CD14-positive monocyte (primary cell): ENCODE measurements at regions not wholly inside any gene's neighbourhood (a gene's known extent, or its start where the extent isn't known, plus 50 kb on each side); places are given as distances from the start of the nearest gene placed in this dataset.
A peak's percentile ranks its signal among the peaks of the same experiment; 100 is the strongest.

Experiments used
- DNase-seq, 3 donors: peaks; one replicate each; pipeline ENCODE4 v3.0.0-alpha.2; 2011 to 2022
- H2AFZ ChIP-seq: 2 replicates; pipeline ENCODE4 v1.6.0; 2012; ENCODE audit warnings: mild to moderate bottlenecking, low read depth, low read length, inconsistent platforms; ENCODE audit not compliant: insufficient read depth, poor library complexity, severe bottlenecking
- H3K27ac ChIP-seq, 2 donors: 1 replicate in 1 of 2; 2 replicates in 1 of 2; pipeline ENCODE4 v1.5.1; 2012 to 2013; ENCODE audit warnings: low read length in 2 of 2, control low read depth in 1 of 2, inconsistent platforms in 1 of 2, low read depth in 1 of 2, mild to moderate bottlenecking in 1 of 2
- H3K27me3 ChIP-seq, 2 donors: one replicate each; pipeline versions ENCODE4 v1.6.0 to v1.6.1; 2011 to 2013; ENCODE audit warnings: low read length in 2 of 2; ENCODE audit not compliant: control insufficient read depth in 2 of 2, insufficient read depth in 2 of 2
- H3K36me3 ChIP-seq, 2 donors: replicated peaks in 1 of 2; 1 replicate in 1 of 2; 2 replicates in 1 of 2; pipeline versions ENCODE4 v1.5.1 to v1.6.1; 2012 to 2013; ENCODE audit warnings: low read length in 2 of 2, control low read depth in 1 of 2, inconsistent platforms in 1 of 2, mild to moderate bottlenecking in 1 of 2; ENCODE audit not compliant: insufficient read depth in 2 of 2, control insufficient read depth in 1 of 2
- H3K4me1 ChIP-seq, 2 donors: 1 replicate in 1 of 2; 2 replicates in 1 of 2; pipeline versions ENCODE4 v1.5.1 to v1.6.1; 2012 to 2013; ENCODE audit warnings: low read length in 2 of 2, control low read depth in 1 of 2, inconsistent platforms in 1 of 2, mild to moderate bottlenecking in 1 of 2, moderate library complexity in 1 of 2; ENCODE audit not compliant: insufficient read depth in 2 of 2, control insufficient read depth in 1 of 2
- H3K4me2 ChIP-seq: replicated peaks from 2 replicates; pipeline ENCODE3; 2012; ENCODE audit warnings: low read length, moderate library complexity, mild to moderate bottlenecking; ENCODE audit not compliant: poor library complexity, severe bottlenecking; ENCODE audit errors: extremely low read depth
- H3K4me3 ChIP-seq, 3 experiments: fragments of 200-600 bp in 1 of 3; sonication (generic) in 1 of 3; replicated peaks in 1 of 3; 1 replicate in 2 of 3; 2 replicates in 1 of 3; pipeline ENCODE4 v1.5.1; 2011 to 2013; ENCODE audit warnings: low read length in 3 of 3, mild to moderate bottlenecking in 3 of 3, control low read depth in 2 of 3, low read depth in 2 of 3, inconsistent platforms in 1 of 3, moderate library complexity in 1 of 3
- H3K79me2 ChIP-seq: 2 replicates; pipeline ENCODE4 v1.6.0; 2012; ENCODE audit warnings: mild to moderate bottlenecking, control low read depth, inconsistent platforms, low read length, moderate library complexity; ENCODE audit not compliant: insufficient read depth
- H3K9ac ChIP-seq: 2 replicates; pipeline ENCODE4 v1.6.0; 2017; ENCODE audit warnings: low read length, mild to moderate bottlenecking; ENCODE audit not compliant: insufficient read depth, poor library complexity, severe bottlenecking
- H3K9me3 ChIP-seq, 2 donors: replicated peaks in 1 of 2; 1 replicate in 1 of 2; 2 replicates in 1 of 2; pipeline versions ENCODE4 v1.5.1 to v1.6.1; 2012 to 2013; ENCODE audit warnings: low read length in 2 of 2, control low read depth in 1 of 2; ENCODE audit not compliant: control insufficient read depth in 1 of 2, insufficient read depth in 1 of 2
- H4K20me1 ChIP-seq: 2 replicates; pipeline ENCODE4 v1.6.0; 2012; ENCODE audit warnings: mild to moderate bottlenecking, low read length, control low read depth, moderate library complexity; ENCODE audit not compliant: insufficient read depth
- H3K27ac Mint-ChIP-seq, 7 donors: one replicate each; pipeline ENCODE4 v1.8.0; 2020; ENCODE audit warnings: mild to moderate bottlenecking in 7 of 7, mixed read lengths in 7 of 7, moderate library complexity in 6 of 7, inconsistent platforms in 2 of 7
- H3K27me3 Mint-ChIP-seq, 3 donors: one replicate each; pipeline ENCODE4 v1.8.0; 2021 to 2022; ENCODE audit warnings: low read depth in 3 of 3, mild to moderate bottlenecking in 3 of 3, mixed read lengths in 3 of 3, moderate library complexity in 3 of 3, inconsistent platforms in 1 of 3
- H3K36me3 Mint-ChIP-seq, 2 donors: one replicate each; pipeline ENCODE4 v1.8.0; 2020; ENCODE audit warnings: mixed read lengths in 2 of 2, inconsistent platforms in 1 of 2, mild to moderate bottlenecking in 1 of 2
- H3K4me1 Mint-ChIP-seq: one replicate; pipeline ENCODE4 v1.8.0; 2020; ENCODE audit warnings: mild to moderate bottlenecking, mixed read lengths
- H3K4me3 Mint-ChIP-seq, 2 donors: one replicate each; pipeline ENCODE4 v1.8.0; 2020; ENCODE audit warnings: mild to moderate bottlenecking in 2 of 2, mixed read lengths in 2 of 2, moderate library complexity in 1 of 2
- H3K9me3 Mint-ChIP-seq, 7 donors: one replicate each; pipeline ENCODE4 v1.8.0; 2020 to 2022; ENCODE audit warnings: mixed read lengths in 7 of 7, mild to moderate bottlenecking in 6 of 7, moderate library complexity in 6 of 7, inconsistent platforms in 2 of 7
- WGBS: methylation state at CpG from one replicate; pipeline ENCODE4 v1.1.5; 2013; ENCODE audit warnings: missing lambda C conversion rate; ENCODE audit not compliant: insufficient coverage; 5-methylcytosine and 5-hydroxymethylcytosine counted together
- intact Hi-C, 2 donors: fragments of 100-400 bp; cut with micrococcal nuclease; formaldehyde crosslinking; loops; one replicate each; pipeline versions ENCODE4 v1.15.0 to v1.15.1; 2023
- TF ChIP-seq, protein P1 (sequence below): fragments of 200-600 bp; IDR thresholded peaks from one replicate; pipeline ENCODE4 v1.8.0; 2022; ENCODE audit warnings: antibody characterized with exemption, mild to moderate bottlenecking

DNA sequence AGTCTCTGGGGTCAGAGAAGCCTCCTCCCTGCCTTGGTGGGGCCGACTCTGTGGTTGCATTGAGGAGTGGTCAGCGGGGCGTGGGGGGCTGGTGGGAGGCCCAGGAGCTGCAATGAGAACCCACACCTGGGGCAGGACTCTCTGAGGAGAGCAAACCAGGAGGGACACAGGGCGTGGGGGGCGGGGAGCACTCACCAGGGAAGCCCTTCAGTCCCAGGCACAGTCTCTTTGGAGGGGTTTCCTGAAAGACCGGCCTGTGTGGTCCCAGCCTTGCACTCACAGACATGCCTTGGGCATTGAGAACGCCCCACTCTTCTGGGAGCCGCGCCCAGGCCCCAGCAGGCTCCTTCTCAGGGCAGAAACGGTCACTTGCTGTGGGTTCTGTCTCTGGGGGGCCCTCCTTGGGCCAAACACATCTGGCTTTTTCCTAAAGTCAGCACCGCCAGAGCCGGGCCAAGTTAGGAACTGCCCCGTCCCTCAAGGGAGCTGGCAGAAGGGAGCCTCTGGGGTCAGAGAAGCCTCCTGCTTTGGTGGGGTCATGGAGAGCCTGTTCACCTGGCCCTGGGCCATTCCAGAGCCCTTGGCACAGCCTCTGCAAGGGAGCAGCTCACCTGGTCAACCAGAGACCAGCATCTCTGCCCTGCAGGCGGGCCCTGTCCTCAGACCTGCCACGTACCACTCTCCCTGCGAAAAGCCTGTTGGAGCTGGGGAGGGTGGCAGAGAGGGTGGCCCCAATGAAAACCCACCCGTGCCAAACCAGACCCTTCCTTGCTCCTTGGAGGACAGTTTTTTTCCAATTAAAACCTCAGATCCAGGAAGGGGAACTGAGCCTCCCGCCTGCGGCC is 59.9 kb upstream of the TTC34 start:
- H3K36me3 ChIP-seq = no peaks in the 10 kb centered on the region
- H3K9ac ChIP-seq = no peak overlapping the region
- Mint-ChIP-seq H3K4me1 (no peaks in the 10 kb centered on the region), H3K27me3 (peaks cover 1 to 9% (median 5%) of the 10 kb centered on the region in 3 donors), H3K9me3 (peaks cover 2 to 16% (median 6%) of the 10 kb centered on the region in 7 donors), H3K4me3 (no peak overlapping the region), H3K36me3 (peaks cover 0 to 3% of the 10 kb centered on the region in 2 donors), H3K27ac (no peak overlapping the region)
- H2AFZ ChIP-seq = no peak overlapping the region
- intact Hi-C loops = no loop called here
- H3K9me3 ChIP-seq = peaks cover 8 to 15% of the 10 kb centered on the region in 2 donors
- H3K4me1 ChIP-seq = no peaks in the 10 kb centered on the region
- no peak overlapping the region for H3K27ac ChIP-seq
- no peak for DNase-seq
- H4K20me1 ChIP-seq = no peaks in the 10 kb centered on the region
- TF ChIP-seq, protein P1, sequence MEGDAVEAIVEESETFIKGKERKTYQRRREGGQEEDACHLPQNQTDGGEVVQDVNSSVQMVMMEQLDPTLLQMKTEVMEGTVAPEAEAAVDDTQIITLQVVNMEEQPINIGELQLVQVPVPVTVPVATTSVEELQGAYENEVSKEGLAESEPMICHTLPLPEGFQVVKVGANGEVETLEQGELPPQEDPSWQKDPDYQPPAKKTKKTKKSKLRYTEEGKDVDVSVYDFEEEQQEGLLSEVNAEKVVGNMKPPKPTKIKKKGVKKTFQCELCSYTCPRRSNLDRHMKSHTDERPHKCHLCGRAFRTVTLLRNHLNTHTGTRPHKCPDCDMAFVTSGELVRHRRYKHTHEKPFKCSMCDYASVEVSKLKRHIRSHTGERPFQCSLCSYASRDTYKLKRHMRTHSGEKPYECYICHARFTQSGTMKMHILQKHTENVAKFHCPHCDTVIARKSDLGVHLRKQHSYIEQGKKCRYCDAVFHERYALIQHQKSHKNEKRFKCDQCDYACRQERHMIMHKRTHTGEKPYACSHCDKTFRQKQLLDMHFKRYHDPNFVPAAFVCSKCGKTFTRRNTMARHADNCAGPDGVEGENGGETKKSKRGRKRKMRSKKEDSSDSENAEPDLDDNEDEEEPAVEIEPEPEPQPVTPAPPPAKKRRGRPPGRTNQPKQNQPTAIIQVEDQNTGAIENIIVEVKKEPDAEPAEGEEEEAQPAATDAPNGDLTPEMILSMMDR = no peak
- WGBS = 90% methylated on average over 15 of the region's 19 CpGs
- no peaks in the 10 kb centered on the region for H3K27me3 ChIP-seq
- H3K79me2 ChIP-seq = no peaks in the 10 kb centered on the region
- no peak overlapping the region for H3K4me2 ChIP-seq
- no peak overlapping the region for H3K4me3 ChIP-seq

DNA sequence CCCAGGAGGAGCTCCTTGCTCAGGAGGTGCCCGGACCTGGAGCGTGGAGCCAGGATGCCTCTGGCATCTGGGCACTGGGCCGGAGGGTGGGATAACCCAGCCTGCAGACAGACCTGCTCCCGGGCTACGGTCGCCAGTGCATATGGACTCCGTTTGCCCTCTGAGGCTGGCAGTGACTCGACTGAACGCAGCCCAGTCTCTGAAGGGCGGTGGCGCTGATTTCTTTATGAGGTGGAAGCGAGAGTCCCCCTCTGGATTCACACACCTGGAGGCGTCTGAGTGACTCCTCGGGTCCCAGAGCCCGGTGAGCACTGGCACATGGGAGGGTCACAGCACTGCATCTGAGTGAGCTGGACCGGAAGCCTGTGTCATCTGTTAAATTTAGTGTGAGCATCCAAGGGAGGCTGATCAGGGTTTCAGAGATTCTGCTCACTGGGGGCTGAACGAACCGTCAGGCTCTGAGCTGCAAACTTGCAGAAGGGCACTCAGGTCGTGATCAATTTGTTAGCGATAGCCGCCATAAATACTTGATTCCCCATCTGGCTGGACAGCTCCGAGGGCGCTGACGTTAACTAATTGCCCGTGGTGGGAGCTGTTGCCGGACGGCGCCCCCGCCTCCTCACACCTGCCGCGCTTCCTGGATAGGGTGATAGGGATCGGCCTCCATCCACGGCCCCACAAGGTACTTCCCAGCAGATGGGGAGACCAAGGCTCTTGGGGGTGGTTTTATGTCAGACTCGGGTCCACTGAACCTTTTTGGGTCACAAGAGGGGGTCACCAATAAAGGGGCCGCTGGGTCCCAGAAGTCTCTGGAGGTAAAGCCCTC is 60.7 kb upstream of the TTC34 start:
- Histone ChIP-seq H3K9ac (no peak overlapping the region), H3K4me3 (no peak overlapping the region), H4K20me1 (no peaks in the 10 kb centered on the region), H3K9me3 (peaks cover 8 to 15% of the 10 kb centered on the region in 2 donors), H3K4me1 (no peaks in the 10 kb centered on the region), H3K27ac (no peak overlapping the region), H3K79me2 (no peaks in the 10 kb centered on the region), H3K4me2 (no peak overlapping the region), H2AFZ (no peak overlapping the region), H3K36me3 (no peaks in the 10 kb centered on the region), H3K27me3 (no peaks in the 10 kb centered on the region)
- Mint-ChIP-seq H3K27me3 (peaks cover 1 to 9% (median 7%) of the 10 kb centered on the region in 3 donors), H3K27ac (peak overlapping the region in 1 of 7 donors; percentile 66), H3K4me1 (no peaks in the 10 kb centered on the region), H3K36me3 (peaks cover 0 to 3% of the 10 kb centered on the region in 2 donors), H3K9me3 (peaks cover 2 to 16% (median 6%) of the 10 kb centered on the region in 7 donors), H3K4me3 (no peak overlapping the region)
- TF ChIP-seq, protein P1 = no peak
- intact Hi-C loops = no loop called here
- 84% methylated on average over 30 of the region's 35 CpGs for WGBS
- DNase-seq = no peak
